ENCODE measurements at regions not wholly inside any gene's neighbourhood (a gene's known extent, or its start where the extent isn't known, plus 50 kb on each side); places are given as distances from the start of the nearest gene placed in this dataset.

DNA sequence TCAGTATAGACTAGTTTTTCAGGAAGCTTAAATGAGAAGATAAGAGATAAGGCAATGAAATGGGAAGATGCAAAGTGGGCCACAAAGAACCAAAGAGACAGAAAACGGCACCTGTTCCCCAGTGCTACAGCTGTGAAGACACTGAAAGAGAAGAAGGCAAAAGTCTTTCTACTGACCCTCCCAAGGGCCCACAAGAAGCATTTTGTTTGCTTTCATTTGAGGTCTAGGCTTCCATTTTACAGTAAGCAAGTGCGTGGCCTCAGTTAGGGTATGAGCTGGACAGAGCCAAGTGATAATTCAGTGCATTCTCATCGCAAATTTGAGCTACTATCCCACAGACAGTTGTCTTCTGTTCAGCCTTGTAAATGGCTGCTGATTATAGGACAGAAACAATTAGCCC, 53.4 kb upstream of the STK17B start:
- no peak for DNase-seq

DNA sequence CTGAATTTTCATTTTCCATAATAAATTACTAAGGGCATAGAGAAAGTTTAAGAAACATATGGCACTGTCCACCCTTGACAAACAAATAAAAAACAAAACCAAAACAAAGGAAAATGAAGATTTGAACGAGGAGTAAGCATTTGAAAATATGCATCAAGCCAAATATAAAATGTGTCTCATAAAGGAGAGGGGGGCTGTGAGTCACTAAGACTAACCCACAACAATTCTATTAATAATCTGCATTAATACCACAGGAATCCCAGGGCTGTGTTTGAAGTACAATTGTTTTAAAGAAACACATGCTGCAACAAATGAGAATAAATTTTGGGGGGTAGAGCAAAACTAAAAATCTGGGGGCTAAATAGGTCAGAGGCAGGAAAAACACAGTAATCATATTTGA, 53.8 kb upstream of the STK17B start:
- DNase-seq = no peak

DNA sequence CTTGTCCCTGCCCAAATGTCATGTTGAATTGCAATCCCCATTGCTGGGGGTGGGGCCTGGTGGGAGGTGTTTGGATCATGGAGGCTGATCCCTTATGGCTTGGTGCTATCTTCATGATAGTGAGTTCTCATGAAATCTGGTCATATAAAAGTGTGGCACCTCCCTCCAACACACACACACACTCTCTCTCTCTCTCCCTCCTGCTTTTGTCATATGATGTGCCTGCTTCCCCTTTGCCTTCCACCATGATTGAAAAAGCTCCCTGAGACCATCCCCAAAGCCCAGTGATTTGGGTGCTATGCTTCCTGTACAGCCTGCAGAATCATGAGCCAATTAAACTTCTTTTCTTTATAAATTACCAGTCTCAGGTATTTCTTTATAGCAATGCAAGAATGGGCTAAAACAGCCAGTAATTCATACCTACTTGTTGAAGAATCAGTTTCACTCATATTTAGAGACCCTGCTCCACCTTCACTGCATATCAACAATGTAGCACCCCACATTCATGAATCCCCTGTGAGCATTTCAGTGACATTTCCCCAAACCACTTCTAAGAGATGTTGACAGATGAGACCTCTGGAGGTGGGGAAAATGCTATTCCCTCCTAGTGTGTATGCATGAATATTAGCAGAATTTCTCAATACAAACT, 54.8 kb upstream of the STK17B start:
- no peak for DNase-seq

DNA sequence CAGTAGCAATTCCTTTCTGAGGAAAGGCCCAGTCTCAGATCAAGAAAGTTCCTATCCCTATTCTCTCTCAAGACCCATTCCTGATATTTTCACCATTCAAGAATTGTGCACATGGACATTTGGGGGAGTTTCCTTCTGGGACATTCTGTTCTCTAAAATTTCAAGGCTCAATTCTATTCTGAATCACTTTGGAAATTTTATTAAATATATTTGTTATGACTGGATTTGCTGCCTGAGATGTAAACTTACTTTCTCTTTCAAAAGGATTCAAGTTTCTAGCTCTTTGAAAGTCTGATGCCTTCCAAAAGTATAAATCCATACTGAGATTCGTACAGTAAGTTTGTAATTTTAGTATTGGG, 55.3 kb upstream of the STK17B start:
- DNase-seq = no peak

DNA sequence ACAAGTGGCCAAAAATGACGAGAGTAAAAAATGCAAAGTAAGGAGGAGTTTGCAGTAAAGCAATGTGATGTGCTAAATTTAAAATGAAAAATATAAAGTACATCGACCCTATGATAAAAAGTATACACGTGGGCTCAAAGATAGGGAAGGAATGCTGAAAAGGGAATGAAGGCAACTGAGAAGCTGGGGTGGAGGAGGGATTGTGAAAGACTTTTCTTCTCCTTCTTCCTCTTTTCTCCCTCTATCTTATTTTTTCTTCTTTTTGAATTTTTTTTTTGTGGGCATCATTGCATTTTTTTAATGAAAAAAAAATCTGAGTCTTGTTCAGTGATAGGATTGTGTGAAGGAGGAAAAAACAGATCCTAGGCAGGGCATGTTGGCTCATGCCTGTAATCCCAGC, 57.6 kb upstream of the STK17B start:
- no peak for DNase-seq

DNA sequence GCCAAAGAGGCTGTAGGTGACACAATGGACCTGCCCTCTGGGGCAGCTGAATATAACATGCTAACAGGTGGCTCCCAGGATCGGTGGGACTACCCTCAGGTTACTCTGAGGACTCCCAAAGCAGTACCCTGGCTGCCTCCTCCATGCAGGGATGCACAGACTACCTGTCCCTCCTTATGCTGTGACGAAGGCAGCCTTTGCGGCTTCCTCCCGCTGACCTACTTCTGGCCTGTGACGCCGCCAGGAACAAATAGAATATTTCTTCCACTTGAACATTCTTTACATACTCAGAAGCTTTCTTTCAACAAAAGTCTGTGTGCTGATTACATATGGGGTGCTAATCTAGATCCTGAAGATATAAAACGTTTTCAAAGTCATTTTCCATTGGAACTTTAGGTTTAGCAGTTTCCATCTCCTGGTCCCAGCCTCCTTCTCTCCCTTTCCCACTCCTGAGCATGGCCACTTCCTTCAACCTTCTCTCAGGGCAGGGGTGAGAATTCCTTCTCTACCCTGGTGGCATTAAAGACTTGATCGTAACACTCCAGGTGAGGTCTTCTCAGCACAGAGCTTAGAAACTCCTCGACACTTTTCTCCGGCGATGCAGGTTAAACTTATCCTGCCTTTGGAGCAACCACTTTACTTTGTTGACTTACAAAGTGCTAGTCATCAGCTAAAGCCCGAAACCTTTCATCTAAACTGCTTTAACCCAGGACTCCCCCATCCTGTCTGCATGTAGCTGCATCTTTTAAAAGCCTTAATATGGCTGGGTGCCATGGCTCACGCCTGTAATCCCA, 58.9 kb upstream of the STK17B start:
- no peak for DNase-seq

DNA sequence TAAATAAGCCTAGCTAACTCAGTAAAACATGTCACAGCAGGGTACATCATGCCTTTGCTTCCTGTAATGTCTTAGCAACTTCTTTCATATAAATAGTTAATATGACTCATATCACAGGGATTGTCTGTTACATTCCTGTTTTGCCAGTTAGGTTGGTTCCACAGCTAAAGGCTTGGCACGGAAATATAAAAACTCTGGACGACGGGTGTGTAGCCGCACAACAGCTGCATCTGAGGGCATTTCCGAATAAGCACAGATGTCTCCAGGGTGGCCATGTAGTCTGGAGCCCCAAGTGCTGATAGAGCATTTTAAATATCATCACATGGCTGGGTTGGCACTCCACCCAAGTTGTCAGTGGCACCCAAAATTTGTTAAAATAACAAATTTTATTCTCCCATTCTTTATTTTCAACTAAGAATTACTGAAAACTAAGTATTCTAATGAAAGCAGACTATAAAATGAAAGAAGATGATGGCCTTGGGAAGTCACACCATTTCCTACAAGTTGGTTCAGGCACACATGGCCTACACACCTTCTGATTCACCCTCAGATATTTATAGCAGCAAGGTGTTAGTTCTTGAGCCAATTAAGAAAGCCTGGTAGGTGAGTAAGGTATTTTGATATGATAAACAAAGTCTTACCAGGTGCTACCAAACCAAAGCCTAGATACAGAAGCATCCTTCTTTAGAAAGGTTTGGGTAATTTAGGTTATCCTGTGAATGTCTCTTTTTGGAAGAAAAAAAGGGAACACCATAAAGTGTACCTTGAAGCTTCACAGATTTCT, 61.8 kb upstream of the STK17B start:
- peak; percentile 49 for DNase-seq

DNA sequence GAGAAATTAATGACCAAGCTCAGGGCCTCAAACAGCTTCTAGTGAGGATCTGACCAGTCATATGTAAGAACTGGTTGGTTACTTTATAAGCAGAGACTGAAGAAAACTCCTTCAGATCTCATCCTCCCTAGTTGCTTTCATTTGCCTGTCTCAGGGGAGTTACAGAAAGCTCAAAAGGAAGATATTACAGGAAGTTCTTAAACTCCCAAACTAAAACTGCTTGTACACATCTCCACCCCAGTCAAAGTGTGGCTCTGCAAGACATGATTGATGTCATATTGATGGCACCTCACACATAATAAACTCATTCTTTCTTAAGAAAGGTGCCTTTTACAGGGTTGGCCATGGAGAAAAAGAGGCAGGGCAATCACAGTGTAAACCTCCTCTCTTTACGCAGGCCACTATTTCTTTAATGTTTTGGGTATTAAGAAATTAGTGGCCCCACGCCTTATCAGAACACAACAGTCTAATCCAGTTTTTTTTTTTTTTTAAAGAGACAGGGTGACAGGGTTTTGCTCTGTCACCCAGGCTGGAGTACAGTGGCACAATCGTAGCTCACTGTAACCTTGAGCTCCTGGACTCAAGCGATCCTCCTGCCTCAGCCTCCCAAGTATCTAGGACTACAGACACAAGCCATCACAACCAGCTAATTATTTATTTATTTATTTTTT, 62.6 kb upstream of the STK17B start:
- no peak for DNase-seq

DNA sequence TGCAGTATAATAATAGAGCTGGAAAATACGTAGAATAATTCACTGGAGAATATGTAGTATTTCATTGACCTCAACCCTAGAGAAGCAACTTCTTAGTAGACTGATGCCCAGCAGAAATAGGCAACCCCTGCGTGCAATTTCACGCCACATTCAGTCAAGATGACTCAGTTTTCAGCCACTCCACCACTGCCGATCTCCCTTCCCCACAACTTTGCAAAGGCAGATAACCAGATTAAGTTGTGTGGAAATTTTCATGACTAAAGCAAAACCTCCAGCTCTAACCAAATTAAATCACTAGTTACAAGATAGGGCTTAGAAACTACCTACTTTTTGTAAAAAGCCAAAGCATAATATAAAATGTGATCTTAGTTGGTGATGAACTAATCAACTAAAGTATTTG, 63.3 kb upstream of the STK17B start:
- DNase-seq = peak; percentile 78

DNA sequence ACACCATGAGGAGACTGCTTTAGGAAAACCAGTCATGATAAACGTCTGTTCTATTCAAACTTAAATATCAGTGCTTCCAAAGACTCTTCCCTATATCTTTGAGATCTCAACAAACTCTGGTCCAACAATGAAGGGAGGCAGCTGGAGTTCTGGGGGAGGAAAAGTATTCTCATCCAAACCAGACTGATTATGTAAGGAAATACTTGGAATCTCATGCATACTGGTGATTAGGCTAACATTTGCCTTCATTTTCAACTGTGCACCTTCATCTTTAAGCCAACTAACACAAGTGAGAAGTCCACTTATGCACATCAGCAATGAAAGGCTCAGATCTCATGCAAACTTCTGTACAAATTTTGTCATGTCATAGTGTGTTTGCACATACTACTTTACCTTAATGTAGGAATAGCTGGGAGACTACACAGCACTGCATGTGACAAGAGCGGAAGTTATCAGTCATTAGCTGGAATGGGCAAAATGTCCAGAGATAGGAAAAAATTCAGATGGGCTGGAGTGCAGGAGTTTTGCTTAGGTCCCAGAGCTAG, 67.5 kb upstream of the STK17B start:
- no peak for DNase-seq

DNA sequence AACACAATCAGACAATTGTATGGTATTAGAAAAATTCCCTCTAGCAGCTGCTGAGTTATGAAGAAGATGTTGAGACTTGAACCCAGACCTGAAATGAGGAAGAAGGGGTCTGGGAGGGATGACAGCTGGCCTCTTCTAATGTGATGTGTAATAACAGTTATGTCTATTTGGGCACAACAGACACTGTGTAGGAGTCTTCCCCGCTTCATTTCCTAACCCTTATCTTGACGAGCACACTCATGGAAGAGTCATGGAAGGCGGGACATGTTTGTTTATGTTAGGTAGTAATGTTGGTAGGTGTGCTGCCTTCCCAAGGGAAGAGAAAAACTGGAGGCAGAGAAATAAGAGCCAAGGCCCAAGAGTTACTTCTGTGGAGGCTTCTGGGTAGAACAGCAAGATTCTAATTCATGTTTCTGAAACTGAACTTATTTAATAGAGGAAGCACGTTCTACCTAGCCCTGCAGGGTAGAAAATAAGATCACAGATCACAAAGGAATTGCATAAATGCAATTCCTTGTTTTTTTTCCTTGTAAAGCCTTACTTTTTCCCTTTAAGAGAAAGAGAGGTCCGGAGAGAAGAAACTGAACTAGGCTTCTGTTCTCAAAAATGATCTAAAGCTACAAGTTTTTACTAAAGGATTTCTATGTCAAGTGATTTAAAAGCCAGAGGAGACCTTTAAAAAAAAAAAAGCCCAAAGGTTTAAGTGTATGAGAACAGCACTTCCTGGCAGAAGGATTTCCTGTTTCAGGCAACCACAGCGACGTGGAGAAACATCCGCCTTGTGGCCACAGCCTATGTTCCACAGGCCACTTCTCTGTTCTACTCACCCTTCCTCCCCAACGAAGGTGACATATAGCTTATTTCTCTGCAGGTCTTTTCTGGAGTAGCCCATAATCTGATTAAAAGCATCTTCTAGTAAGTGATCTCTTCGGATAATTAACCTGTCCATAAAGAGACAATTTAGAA, 68.5 kb upstream of the STK17B start:
- no peak for DNase-seq

DNA sequence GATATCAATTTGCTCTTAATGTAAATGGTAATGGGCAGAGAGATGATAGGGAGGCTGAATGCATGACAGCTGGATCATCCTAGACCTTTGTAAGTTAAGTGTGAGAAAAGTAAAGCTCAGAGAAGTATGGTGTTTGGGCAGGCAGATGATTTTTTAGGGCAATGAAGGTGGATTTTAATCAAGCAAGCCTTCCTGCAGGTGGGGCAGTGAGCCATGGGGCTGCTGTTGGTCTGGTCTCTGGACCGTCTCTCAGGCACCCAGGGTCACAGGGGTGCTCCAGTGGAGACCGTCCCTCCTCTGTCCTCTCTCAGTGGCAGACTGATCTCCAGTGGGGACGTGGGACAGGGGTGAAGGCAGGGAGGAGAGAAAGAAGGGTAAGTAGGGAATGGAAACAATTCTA, 69.8 kb upstream of the STK17B start:
- no peak for DNase-seq

DNA sequence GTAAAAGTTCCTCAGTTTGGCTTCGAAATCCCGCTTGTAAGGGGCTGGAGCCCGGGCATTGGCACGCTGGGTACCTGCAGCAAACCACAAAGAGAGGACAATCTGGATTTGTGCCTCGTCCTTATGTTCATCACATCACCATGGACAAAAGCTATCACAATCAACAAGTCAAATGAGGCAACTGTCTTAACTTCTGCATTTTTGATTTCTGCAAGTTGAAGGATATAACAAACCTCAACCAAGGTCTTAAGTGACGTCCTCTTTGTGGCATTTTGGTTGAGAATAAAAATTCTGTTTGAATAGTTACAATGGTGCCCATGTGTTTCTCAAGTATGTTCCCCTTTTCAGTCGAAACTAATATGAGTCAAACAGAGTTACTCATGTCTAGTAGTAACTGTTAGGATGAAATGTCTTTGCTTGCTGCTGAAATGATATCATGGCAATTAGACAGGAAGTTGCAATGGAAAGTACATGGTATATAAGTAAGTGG, 70.8 kb upstream of the STK17B start:
- no peak for DNase-seq

DNA sequence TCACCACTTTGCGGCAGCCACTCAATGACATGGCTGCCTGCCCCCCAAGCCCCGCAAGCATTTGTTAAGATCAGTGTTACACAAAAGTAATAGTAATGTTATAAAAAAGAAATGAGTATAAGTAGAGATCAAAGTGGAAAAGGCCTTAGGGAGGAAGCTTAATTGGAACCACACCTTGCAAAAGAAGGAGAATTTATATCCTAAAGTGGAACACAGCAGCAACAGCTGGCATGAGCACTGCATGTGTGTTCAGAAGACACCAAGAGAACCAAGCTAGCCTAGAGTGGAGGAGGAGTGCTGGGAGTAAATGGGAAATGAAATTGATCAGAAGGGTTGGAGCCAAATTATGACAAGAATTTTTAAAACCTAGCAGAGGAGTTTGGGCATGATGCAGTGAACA, 73.1 kb upstream of the STK17B start:
- DNase-seq = no peak

DNA sequence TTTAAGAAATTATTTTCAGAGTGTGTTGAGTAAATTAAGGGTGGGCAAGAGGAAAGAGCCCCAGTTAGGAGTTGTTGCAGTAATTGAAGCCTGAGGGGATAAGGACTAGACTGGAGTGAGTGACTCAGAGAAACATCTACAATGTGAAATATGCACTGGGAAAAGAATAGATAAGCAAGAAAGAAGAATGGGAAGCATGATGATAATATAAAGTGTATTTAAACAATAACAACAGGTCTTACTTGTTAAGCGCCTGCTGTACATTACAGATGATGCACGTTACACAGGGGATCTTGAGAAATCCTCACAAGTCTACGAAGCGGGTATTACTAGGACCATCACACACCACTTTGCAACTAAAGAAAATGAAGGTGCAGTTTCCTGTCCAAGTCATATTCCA, 73.6 kb upstream of the STK17B start:
- peak; percentile 51 for DNase-seq

DNA sequence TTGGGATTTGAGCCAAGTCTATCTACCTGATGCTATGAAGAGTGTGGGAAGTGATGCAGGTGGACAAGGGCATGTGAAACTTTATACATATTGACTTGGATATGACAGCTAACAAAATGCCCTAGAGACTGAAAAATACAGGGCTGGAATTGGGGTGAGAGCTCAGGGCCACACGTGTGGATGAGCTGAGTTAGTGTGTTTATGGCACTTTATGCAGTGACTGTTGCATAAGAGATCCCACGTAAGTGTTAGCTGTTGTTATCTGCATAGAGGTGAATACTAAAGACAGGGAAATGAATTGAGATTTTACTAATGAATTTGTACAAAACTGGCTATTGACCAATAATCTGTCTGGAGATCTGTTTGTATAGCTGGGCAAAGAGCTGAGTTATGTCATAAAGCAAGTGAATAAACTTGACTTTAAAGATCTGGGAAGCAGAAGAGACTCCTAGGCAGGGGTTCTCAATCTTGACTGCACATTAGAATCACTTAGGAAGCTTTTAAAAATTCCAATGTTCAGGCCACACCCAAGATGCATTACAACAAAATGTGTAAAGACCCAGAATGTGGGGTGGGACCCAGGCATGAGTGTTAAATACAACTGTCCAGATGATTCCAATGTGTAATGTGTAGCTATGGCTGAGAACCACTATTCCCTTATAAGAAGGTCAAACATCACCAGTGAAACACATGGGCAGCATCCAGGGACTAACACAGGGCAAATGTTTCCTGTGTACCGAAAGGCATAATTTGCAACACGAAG, 74.2 kb upstream of the STK17B start:
- DNase-seq = no peak

DNA sequence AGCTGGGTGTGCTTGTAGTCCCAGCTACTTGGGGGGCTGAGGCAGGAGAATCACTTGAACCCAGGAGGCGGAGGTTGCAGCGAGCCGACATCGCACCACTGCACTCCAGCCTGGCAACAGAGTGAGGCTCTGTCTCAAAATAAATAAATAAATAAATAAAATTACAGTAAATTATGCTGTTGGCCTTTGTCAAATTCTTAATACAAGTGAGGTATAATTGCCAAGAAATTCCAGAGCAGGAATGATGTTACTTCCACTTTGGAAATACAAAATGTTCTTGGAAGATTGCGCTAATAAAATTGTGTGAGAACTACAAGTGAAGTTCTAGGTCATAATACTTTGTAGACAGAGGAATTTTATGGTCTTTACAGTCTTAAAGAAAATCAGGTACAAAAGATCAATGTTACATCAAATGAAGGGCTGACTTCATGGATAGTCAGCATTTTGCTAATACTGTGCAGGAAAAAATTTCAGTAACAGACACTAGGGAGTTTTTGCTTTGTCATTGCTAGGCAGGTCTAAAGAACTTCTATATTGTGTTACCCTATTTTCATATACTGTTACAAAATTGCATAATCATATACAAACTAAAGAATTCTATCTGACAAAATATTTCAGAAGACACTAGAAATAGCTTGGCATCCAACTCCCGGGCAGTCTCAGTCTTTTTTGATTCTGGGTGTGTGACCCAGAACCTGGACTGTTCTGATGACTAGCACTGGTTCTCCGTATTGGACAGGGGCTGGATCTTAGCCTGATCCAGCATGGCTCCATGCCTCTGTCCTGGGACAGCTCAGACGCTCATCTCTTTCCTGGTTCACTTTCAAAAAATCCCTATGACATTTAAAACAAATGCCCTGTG, 76.0 kb upstream of the STK17B start:
- DNase-seq = no peak

DNA sequence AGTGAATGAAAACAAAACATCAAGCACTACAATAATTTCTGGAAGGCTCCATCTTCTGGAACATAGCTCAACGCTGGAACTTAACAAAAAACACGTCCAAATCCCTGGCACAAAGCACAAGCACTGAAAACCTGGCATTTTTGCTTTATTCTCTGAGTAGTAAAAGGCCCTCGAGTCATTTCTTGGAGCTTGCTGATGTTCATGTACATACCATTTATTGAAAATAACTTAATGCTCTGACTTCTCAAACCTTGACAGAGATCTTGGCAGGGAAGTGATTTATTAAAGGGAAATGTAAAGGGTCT, 76.5 kb upstream of the STK17B start:
- DNase-seq = no peak

DNA sequence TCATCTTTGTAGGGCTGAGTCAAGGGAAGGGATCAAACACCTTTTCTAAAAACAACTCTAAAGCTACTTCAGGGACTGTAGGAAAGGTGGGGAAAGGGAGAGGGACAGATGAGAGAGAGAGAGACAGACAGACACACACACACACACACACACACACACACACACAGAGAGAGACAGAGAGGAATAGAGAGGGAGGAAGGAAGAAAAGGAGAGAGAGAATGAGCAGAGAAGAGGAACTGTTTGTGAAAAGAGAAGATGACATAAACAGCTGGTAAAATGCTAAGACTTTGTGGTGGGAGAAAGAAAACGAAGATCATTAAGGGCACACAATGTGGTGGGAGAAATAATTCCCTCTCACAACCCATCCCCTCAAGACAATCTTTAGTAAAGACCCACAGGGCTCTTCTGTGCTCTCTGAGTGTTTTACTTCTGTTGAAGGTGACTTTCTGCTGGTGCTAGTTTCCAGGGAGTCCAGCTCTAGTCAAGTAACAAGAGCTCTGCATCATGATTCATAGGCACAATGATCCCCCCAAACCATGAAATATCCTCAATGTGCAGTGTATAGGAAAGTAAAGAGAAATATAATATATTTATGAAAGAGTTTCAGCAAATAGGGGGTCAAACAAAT, 77.2 kb upstream of the STK17B start:
- no peak for DNase-seq

DNA sequence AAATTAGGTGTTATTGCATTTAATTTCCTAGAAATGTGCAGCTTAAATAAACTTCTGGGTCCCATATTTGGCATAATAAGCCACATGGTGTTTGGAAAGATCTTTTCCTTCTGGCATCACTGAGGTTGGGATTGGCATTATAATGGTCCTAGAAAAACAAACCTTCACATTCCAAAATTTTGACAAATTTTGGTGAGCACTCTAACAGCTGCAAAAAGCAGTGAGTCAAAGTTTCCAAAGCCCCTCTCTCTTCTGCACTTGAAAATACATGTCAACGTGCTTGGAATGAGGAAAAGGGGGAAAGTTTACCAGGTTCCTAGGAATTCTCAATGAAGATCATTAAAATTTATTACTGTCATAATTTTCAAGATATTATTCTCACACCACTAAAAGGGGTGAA, 77.8 kb upstream of the STK17B start:
- peak; percentile 53 for DNase-seq

Data from amniotic stem cell (primary cell).